Germinal center (tissue), 1 donor: ENCODE measurements at regions not wholly inside any gene's neighbourhood (a gene's known extent, or its start where the extent isn't known, plus 50 kb on each side); places are given as distances from the start of the nearest gene placed in this dataset.
"Not testable (repeated sequence)": the region's sequence is repeated elsewhere in the genome, so short reads cannot be mapped to it uniquely, and the experiment has no call there.

Experiments used
- DNase-seq: peaks from one replicate; pipeline ENCODE4 v3.0.0; 2012; ENCODE audit warnings: mixed read lengths, low spot score

DNA sequence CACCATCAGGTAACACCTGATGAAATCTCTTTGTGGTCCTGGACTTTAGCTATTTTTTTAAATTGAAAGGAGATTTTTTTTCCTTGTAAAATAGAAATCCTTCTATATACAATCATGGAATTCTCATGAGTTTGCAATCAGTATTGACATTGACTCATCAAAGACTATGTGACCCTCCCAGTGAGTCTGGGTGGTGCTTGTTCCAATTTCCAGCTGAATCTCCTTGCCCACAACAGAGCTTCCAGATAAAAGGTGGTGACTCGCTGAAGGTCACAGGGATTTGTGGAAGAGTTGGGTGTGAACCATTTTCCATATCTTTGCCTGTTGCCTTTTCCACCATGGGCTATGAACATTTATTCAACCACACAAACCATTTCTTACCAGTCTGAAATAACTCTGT, 486.6 kb downstream of the AJAP1 start:
- no peak for DNase-seq

DNA sequence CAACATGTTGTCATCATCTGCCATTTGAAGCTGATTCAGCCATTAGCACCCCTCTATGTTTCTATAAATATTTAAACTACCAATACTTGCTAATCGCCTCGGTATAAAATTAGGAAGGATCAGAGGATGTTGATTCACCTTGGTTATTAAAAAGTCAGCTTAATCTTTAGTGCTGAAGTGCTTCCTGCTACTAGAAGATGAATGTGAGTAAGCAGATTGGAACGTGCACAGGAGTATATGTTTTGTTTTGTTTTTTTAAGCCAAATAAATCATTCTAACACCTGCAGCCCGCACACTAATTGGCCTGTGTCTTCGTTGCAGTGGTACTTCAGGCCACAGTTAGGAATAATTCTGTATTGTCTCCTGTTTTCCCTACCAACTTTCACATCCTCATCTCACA, 485.7 kb downstream of the AJAP1 start:
- DNase-seq: no peak

DNA sequence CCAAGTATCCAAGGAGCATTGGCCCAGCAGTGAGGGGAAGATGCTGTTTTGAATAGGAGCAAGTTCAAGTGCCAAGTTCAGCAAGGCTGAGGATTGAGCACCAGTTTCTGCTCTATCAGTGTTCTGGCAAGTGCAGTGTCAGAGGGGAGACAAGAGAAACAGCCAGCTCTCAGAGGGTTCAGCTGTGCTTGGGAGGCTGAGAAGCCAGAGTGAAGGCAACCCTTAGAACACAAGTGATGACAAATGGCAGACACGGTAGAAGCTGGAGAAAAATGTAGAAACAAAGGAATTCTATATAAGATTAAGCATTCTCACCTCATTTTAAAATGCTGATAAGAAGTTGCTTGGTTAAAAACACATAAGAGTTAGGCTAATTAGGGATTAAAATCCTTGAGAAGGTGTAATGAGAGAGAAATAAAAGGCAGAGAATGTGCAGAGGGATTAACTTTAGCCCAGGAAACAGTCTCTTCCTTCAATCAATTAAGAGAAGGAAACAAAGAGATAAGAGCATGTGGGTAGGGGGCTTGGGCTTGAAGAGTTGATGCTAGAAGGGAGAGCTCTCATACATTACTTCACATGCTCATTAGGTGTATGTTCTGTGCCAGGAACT, 475.4 kb downstream of the AJAP1 start:
- no peak for DNase-seq

DNA sequence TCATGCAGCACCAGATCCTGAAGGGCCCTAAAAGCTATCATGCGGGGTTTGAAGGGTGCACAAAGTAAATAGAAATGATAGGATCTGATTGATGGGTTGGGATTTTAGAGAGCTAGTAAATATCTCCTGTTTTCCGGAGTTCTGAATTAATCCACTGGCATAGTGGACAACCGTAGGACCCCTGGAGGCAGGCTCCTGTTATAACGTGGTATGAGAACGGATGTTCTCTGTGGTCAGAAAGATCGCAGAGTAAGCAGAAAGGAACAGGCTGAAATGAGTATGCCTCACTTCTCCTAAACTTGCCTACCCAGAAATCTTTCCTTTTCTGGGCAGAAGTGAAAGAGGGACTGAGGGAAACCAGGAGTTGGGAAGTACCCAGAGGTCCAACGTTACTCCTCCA, 470.8 kb downstream of the AJAP1 start:
- no peak for DNase-seq

DNA sequence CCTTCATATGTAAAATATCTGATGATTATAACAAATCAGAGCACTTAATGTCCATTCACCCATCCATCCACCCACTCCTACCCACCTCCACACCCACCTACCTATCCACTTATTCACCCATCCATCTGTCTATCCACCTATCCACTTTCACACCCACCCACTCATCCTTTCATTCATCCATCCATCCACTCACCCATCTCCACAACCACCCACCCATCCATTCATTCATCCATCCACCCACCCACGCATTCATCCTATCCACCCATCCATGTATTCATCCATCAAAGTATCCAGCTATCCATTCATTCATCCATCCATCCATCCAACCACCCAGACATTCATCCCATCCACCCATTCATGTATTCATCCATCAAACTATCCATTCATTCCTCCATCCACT, 466.1 kb downstream of the AJAP1 start:
- no peak for DNase-seq

DNA sequence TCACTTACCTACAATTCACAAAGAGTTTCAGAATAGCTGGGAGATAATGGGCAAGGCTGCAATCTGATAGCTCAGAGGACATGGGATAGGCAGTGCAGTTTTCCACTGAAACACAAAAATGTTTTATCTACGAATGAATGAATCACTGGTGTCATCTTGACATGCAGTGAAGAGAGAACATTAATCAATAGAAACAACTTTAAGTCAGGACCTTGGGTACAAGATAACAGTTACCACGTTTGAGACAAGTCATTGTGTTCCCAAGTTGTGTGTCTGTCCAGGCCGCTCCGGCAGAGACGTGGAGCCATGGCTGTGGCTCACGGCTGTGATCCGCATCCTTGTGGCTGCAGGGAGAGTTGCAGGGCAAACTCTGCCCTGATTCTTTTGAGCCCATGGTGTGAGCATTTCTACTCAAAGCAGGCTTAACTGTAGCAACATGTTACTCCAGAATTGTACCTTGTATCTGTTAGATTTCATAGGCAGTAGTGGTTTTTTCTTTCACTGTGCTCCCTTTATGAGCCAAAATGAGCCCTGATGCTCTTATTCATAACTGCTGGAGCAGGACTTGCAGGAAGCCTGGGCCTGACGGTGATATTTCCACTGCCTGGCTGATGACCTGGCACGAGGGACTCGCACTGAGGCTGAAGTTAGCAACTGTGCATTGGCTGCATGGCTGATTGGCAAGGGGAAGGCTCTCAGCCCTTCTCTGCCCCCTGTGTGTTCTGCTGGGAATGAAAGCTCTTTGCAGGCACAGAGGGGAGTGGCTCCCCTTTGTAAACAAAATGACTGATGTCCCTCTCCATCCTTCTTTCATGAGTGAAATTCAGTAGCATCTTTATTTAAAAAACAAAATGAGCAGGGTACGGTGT, 465.2 kb downstream of the AJAP1 start:
- DNase-seq: no peak

DNA sequence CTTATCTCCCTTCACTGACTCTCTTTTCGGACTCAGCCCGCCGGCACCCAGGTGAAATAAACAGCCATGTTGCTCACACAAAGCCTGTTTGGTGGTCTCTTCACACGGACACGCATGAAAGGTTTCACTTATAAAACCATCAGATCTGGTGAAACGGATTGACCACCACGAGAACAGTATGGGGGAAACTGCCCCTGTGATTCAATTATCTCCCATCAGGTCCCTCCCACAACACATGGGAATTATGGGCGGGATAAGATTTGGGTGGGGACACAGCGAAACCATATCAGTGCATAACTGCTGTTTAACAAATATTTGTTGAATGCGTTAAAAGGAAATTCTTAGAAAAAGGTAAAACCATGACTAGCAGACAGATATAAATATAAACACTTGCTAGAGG, 464.4 kb downstream of the AJAP1 start:
- not testable (repeated sequence) for DNase-seq

DNA sequence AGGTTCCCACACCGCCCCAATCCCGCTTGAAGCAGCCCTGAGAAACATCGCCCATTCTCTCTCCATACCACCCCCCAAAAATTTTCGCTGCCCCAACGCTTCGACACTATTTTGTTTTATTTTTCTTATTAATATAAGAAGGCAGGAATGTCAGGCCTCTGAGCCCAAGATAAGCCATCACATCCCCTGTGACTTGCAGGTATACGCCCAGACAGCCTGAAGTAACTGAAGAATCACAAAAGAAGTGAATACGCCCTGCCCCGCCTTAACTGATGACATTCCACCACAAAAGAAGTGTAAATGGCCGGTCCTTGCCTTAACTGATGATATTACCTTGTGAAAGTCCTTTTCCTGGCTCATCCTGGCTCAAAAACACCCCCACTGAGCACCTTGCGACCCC, 463.9 kb downstream of the AJAP1 start:
- not testable (repeated sequence) for DNase-seq

DNA sequence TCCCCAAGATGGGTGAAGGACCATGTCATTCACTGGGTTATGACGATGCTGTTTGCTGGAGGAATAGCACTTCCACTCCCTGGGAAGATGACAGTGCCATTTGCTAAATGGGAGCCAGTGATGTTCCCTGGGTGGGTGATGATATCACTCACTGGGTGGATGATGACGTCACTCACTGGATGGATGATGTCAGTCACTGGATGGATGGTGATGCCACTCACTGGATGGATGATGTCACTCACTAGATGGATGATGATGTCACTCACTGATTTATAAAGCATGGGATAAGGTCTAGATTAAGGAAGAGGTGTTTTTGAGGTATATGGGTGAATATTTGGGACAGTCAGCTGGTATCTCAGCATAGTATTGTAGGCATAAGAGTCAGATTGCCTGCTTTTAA, 457.2 kb downstream of the AJAP1 start:
- no peak for DNase-seq

DNA sequence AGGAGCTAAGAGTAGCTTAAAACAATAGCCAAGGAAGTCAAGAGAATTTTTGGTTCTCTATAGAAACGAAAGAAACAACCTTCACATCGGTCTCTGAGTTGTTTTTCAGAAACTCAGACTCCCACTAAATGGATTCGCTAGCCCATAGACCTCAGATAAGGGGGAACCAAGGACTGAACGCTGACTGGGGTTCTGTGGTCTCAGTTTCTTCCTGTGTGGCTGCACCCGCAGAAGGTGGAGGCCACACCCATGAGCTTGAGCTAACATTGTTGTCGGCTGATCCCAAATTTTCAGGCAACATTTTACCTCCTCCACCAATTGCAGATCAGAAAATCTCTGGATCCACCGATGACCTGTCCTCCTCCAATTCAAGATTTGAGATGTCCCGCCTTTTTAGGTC, 456.1 kb downstream of the AJAP1 start:
- no peak for DNase-seq

DNA sequence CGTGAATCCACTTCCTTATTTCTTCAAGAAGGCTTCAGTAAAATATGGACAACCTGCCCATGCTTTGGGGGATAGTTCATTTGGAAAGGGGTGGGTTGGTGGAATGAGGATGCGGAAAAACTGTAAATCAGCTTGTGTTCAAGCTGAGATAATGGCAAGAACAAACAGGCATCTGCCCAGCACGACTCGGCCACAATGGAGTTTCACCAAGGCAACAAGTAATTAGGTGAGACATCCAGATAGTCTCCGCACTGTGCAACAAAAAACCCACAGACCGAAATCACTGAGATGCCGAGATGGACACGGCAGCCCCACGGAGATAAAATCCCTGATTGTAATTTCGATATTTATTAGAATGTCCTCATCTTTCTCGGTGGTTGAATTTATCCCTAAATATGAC, 455.2 kb downstream of the AJAP1 start:
- no peak for DNase-seq

DNA sequence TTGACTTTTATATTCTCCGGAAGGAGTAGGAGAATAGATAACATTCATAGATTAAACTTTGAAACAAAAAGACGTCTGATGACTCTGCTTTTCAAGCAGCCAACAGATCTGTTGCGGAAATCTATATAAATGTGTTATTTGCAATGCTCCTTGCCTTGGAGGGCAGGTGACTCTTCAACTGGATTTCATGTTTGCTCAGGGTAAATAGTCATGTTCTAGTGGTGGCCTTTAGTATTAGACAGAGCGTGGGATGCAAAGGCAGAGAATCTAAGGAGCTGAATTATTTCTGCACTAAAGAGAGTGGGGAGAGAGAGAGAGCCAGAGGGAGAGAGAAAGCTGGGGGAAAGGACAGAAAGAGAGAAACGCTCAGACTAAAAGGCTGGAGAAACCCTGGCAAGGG, 454.3 kb downstream of the AJAP1 start:
- no peak for DNase-seq

DNA sequence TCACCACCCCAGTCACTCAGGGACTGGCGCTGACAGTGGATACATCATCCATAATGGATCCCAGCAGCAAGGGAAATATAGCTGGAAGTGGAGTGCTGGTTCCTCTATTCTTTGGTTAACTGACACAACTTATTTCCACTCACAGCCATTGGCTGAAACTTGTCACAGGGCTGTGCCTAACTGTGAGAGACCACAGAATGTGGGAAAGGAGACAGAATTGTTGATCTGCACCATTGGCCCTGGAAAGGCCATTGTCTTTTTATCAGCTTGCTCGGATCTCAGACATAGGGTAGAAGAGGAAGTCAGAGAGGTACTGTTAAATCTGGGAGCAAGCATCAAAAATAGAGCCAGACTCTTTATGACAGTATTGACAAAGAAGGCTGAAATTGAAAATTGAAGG, 451.3 kb downstream of the AJAP1 start:
- DNase-seq: no peak

DNA sequence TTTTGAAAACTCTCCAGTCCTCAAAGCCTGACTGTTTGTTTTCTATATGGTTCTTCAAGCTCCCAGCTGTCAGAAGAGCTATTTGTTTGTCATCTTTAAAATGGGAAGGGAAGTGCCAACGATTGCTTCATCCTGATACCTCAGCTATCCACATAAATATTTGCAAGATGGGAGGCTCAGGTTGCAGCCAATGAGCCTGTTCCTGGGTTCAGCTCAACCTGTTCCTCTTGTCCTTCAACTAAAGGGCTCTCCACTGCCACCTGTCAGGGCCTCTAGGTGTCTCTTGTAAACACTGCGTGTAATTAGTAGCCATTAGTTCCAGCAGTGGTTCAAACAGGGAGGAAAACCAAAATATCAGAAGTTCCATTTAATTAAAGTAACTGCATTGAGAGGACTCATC, 445.1 kb downstream of the AJAP1 start:
- DNase-seq: no peak

DNA sequence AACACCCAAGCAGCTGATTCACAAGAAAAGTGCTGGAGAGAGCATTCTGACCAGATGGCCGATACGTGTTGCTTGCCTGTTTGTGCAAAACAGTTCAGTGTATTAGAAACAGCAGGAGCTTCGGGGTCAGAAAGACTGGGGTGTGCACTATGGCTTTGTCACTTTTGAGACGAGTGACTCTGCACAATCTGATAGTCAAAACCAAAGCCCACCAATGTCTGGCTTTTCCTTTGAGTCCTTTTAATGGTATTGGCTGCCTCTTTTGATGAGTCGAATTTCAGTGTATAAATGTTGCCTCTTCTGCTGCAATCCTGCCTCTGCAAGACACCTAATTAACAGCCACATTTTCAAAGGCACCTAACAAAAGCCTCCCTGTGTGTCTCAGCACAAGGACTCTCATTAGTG, 444.6 kb downstream of the AJAP1 start:
- DNase-seq: no peak

DNA sequence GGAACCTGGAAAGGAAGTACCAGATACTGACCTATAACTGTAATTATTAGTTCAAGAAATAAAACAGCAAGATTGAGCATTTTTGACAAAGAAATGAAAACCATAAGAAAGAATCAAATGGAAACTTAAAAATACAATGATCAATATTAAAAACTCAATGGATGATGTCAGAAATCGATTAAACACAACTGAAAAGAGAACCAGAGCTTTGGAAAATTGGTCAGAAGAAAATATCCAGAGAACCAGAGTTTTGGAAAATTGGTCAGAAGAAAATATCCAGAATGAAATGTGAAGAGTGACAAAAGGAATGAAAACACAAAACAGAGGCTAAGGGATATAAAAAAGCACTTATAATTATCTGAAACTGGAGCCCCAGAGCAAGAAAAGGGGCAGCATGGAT, 438.6 kb downstream of the AJAP1 start:
- no peak for DNase-seq

DNA sequence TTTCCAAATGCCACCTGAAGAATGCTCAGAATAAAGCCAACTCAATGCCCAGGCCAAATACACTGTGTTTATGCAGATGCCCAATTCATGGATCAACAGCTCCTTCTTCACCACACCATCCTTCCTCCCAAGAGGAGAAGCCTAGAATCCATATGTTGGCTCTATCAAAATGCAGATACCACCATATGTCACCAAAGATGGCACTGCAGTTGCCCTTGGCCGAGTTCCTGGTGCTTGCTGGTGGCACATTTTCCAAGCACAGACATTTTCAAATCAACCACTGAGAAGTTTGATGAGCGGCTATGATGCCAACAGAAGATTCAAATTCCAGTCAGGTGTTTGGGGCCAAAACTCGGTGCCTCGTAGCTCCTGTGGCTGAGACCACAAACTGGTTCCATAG, 430.3 kb downstream of the AJAP1 start:
- no peak for DNase-seq

DNA sequence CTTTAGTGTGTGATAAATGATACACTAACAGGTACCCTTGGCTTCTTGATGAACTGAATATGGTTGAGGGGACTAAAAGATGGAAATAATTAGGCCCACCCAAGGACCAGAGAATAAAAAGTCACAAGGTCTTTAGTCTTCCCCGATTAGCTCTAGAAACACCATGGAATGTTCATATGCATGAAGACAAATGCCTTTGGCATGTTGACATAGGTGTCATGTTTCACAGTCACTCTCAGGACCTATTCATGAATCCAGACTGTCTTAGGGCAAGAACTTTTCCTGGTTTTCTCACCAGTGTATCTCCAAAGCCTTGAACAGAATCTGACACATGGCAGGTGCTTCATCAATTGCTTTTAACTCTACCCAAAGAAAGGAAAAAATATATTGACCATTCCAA, 412.8 kb downstream of the AJAP1 start:
- no peak for DNase-seq

DNA sequence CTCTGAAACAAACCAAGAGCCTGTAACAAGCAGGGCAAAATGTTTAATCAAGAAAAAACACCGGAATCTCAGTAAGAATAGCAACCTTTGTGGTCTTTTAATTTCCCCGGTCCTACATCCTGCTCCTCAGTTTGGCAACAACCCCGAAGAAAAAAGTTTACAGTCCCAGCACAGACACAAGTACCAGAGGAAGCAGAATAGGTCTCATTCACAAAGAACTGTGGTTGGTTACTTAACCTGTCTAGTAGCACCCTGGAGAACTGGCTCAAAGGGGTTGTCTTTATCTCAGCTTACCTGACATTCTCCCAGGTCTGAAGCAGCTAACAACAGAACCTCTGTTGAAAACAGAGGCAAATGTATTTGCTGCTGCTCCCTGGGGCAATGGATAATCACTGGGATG, 399.3 kb downstream of the AJAP1 start:
- DNase-seq: no peak

DNA sequence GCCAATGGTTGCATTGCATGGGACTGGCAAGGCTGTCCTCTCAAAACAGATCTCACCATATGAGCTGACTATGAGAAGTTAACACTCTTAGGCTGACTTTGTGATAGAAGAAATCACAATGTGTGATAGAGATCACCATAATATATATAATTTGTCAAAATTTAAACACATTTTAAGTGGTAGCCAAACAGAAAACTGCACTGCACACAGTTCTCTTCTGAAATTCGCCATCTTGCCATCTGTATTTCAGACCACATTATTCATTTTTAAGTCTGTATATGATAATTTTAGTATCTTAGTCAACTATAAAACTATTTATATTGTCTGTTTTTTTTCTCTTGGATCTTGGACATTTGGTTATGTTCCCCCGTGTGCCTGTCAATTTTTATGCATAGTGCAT, 374.7 kb downstream of the AJAP1 start:
- DNase-seq: no peak

DNA sequence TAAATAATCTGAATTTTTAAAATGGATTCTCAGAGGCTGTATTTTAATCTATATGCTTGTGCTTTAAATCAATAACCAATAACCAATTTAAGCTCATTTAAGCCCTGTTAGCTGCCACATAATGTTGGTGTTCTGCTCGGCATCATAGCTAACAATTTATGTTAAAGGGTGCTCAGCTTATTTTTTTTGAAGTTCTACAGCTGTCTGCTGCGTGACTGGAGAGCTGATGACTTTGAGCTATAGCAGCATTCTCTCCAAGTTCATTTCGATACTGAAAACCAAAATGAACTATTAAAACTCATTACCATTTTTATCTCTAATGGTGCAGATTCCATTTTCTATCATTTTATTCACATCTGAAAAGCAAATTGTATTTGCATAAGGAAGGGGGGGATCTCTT, 357.8 kb downstream of the AJAP1 start:
- no peak for DNase-seq

DNA sequence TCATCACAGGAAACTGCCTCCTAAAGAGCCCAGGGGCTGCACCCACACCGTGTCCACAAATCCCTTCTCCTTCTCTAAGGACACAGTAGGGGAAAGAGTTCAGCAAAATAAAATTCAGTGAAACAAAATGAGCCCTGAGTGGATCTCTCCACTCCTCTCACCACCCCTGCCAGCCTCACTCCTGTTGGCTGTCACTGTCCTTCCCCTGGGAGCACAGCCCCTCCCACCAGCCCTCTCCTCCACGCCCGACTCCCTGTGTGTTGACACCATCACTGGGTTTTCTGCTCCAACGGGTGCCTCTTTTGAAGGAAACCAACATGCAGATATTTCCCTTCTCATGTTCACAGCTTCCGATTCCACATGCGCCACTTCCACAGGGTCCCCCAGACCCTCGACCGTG, 356.2 kb downstream of the AJAP1 start:
- DNase-seq: no peak

DNA sequence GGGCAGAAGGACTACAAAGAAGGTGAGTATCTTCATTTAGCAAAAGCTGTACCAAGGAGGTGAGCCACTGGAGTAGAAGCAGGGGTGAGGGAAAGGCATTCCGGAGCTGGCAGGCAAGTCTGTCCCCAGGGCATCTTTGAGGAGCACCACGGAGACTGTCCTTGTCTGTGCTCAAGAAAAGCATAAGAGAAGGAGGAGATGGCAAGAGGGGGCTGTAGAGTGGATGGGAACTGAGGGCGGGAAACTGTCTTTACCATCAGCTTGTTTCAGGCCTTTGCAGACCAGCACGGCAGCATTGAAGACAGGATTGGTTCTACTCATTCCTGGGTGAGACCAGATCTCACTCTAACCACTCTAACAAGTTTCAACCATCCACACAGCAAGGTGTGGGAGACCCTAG, 355.8 kb downstream of the AJAP1 start:
- no peak for DNase-seq
